H1 (cell line): ENCODE measurements at regions not wholly inside any gene's neighbourhood (a gene's known extent, or its start where the extent isn't known, plus 50 kb on each side); places are given as distances from the start of the nearest gene placed in this dataset.

Experiments
- CTCF ChIA-PET: fragments of 300-600 bp; sonication (Branson Sonifier 250); formaldehyde crosslinking; loops from one replicate; lab custom pipeline; 2021; ENCODE audit not compliant: partially characterized antibody; lab: Charles Lee
- POLR2A ChIA-PET: fragments of 300-600 bp; sonication (Branson Sonifier 250); formaldehyde crosslinking; loops from one replicate; lab custom pipeline; 2021; ENCODE audit warnings: inconsistent platforms; ENCODE audit not compliant: partially characterized antibody; lab: Charles Lee
- DNase-seq, 2 experiments: peaks; one replicate each; pipeline versions ENCODE4 v3.0.0 to v3.0.0-alpha.2; 2010 to 2022; ENCODE audit warnings: low spot score in 2 of 2, low read depth in 1 of 2, mixed read lengths in 1 of 2
- FAIRE-seq: peaks from 2 replicates; lab custom pipeline; 2011; peaks lifted over from hg19 to GRCh38; lab: Jason Lieb, UNC
- H2AFZ ChIP-seq: 2 replicates; pipeline ENCODE4 v1.8.1; 2012; ENCODE audit warnings: low read length, inconsistent platforms
- H2AK5ac ChIP-seq: 2 replicates; pipeline ENCODE4 v1.6.1; 2013; ENCODE audit warnings: low read depth, low read length
- H2BK120ac ChIP-seq: replicated peaks from 2 replicates; pipeline ENCODE3; 2013; ENCODE audit warnings: low read depth, low read length, inconsistent platforms
- H2BK12ac ChIP-seq: 2 replicates; pipeline ENCODE4 v1.6.1; 2013; ENCODE audit warnings: low read depth, low read length
- H2BK15ac ChIP-seq: 2 replicates; pipeline ENCODE4 v1.6.1; 2013; ENCODE audit warnings: low read length
- H2BK20ac ChIP-seq: 2 replicates; pipeline ENCODE4 v1.6.1; 2013; ENCODE audit warnings: low read length
- H2BK5ac ChIP-seq: 2 replicates; pipeline ENCODE4 v1.6.1; 2013; ENCODE audit warnings: low read depth, low read length
- H3K14ac ChIP-seq: 2 replicates; pipeline ENCODE4 v1.6.1; 2013; ENCODE audit warnings: inconsistent platforms; ENCODE audit not compliant: insufficient read length
- H3K18ac ChIP-seq: 2 replicates; pipeline ENCODE4 v1.6.1; 2013; ENCODE audit warnings: low read length; ENCODE audit errors: extremely low read depth
- H3K23ac ChIP-seq: 2 replicates; pipeline ENCODE4 v1.6.1; 2013; ENCODE audit warnings: inconsistent platforms; ENCODE audit not compliant: insufficient read length
- H3K23me2 ChIP-seq: 2 replicates; pipeline ENCODE4 v1.6.1; 2013; ENCODE audit warnings: low read depth, low read length
- H3K27ac ChIP-seq: 2 replicates; pipeline ENCODE4 v1.6.1; 2011; ENCODE audit warnings: low read depth, low read length, inconsistent platforms
- H3K27me3 ChIP-seq, 4 experiments: replicated peaks in 1 of 4; 1 replicate in 1 of 4; 2 replicates in 3 of 4; pipeline versions ENCODE4 v1.6.1 to v1.8.1; 2011 to 2013; ENCODE audit warnings: low read length in 3 of 4, mild to moderate bottlenecking in 3 of 4, inconsistent platforms in 2 of 4, mixed read lengths in 2 of 4, moderate library complexity in 1 of 4; ENCODE audit not compliant: control insufficient read depth in 3 of 4, insufficient read depth in 3 of 4; ENCODE audit errors: extremely low read depth in 1 of 4
- H3K36me3 ChIP-seq, 4 experiments: 2 replicates each; pipeline versions ENCODE4 v1.6.1 to v1.8.1; 2011 to 2013; ENCODE audit warnings: mild to moderate bottlenecking in 4 of 4, low read length in 3 of 4, moderate library complexity in 2 of 4, control low read depth in 1 of 4, inconsistent platforms in 1 of 4; ENCODE audit not compliant: insufficient read depth in 4 of 4, control insufficient read depth in 2 of 4
- H3K4ac ChIP-seq: replicated peaks from 2 replicates; pipeline ENCODE3; 2013; ENCODE audit warnings: low read length, low read depth, mixed read lengths, inconsistent platforms; ENCODE audit not compliant: insufficient read length
- H3K4me1 ChIP-seq, 4 experiments: replicated peaks in 1 of 4; 1 replicate in 1 of 4; 2 replicates in 3 of 4; pipeline versions ENCODE4 v1.6.1 to v1.8.1; 2011 to 2013; ENCODE audit warnings: low read length in 3 of 4, inconsistent platforms in 2 of 4, mixed read lengths in 1 of 4; ENCODE audit not compliant: insufficient read depth in 4 of 4, control insufficient read depth in 3 of 4
- H3K4me2 ChIP-seq, 2 experiments: 2 replicates each; pipeline versions ENCODE4 v1.6.1 to v1.8.1; 2011 to 2013; ENCODE audit warnings: low read depth in 2 of 2, low read length in 2 of 2, control low read depth in 1 of 2, inconsistent platforms in 1 of 2, mild to moderate bottlenecking in 1 of 2; ENCODE audit not compliant: insufficient read depth in 1 of 2
- H3K4me3 ChIP-seq, 4 experiments: fragments of 200-600, 300-600 bp in 1 of 4; sonication (generic), shearing (Covaris generic), sonication (Bioruptor Twin) in 1 of 4; 2 replicates each; pipeline versions ENCODE4 v1.5.1 to v1.8.1; 2011 to 2016; ENCODE audit warnings: low read length in 4 of 4, low read depth in 3 of 4, control low read depth in 2 of 4, inconsistent platforms in 2 of 4, mild to moderate bottlenecking in 2 of 4, mixed read lengths in 1 of 4, moderate library complexity in 1 of 4; ENCODE audit not compliant: insufficient read depth in 2 of 4; ENCODE audit errors: extremely low read depth in 1 of 4
- H3K56ac ChIP-seq: replicated peaks from 2 replicates; pipeline ENCODE3; 2013; ENCODE audit warnings: low read depth, mild to moderate bottlenecking, mixed read lengths, low read length, inconsistent platforms; ENCODE audit not compliant: insufficient read length
- H3K79me1 ChIP-seq: 2 replicates; pipeline ENCODE4 v1.6.1; 2013; ENCODE audit warnings: low read depth, low read length, control low read depth
- H3K79me2 ChIP-seq, 2 experiments: 2 replicates each; pipeline versions ENCODE4 v1.6.1 to v1.8.1; 2012 to 2013; ENCODE audit warnings: low read length in 2 of 2, mild to moderate bottlenecking in 2 of 2, inconsistent platforms in 1 of 2; ENCODE audit not compliant: insufficient read depth in 2 of 2, control insufficient read depth in 1 of 2
- H3K9ac ChIP-seq, 4 experiments: replicated peaks in 1 of 4; 1 replicate in 1 of 4; 2 replicates in 3 of 4; pipeline versions ENCODE4 v1.6.1 to v1.8.1; 2011 to 2013; ENCODE audit warnings: low read depth in 3 of 4, low read length in 3 of 4, control low read depth in 2 of 4, mild to moderate bottlenecking in 2 of 4, moderate library complexity in 2 of 4, inconsistent platforms in 1 of 4; ENCODE audit errors: extremely low read depth in 1 of 4
- H3K9me3 ChIP-seq, 2 experiments: 2 replicates each; pipeline versions ENCODE4 v1.6.1 to v1.8.1; 2012 to 2013; ENCODE audit warnings: mild to moderate bottlenecking in 2 of 2, moderate library complexity in 2 of 2, control low read depth in 1 of 2, inconsistent platforms in 1 of 2, low read depth in 1 of 2, low read length in 1 of 2, mixed read lengths in 1 of 2; ENCODE audit not compliant: insufficient read depth in 2 of 2
- H4K20me1 ChIP-seq, 2 experiments: replicated peaks in 1 of 2; 2 replicates each; pipeline versions ENCODE3 to v1.8.1; 2011 to 2013; ENCODE audit warnings: inconsistent platforms in 2 of 2, low read length in 2 of 2, mild to moderate bottlenecking in 1 of 2; ENCODE audit not compliant: insufficient read depth in 2 of 2, control insufficient read depth in 1 of 2
- H4K5ac ChIP-seq: 2 replicates; pipeline ENCODE4 v1.6.1; 2013; ENCODE audit warnings: low read length, low read depth, mixed read lengths, inconsistent platforms; ENCODE audit not compliant: insufficient read length
- H4K8ac ChIP-seq: 2 replicates; pipeline ENCODE4 v1.8.0; 2013; ENCODE audit warnings: mild to moderate bottlenecking, moderate library complexity, low read length, inconsistent platforms; ENCODE audit not compliant: insufficient read depth; ENCODE audit errors: extremely low read depth
- H4K91ac ChIP-seq: replicated peaks from 2 replicates; pipeline ENCODE3; 2013; ENCODE audit warnings: low read length, mixed read lengths, inconsistent platforms; ENCODE audit not compliant: insufficient read length
- CHD2 ChIP-seq: IDR thresholded peaks from 2 replicates; pipeline ENCODE4 v1.6.1; 2012; ENCODE audit warnings: low read length, improper control_type of control experiment
- WGBS, 2 experiments: shearing (Covaris generic) in 1 of 2; methylation state at CpG; one replicate each; pipeline versions ENCODE4 v1.1.6 to v1.1.7; 2013 to 2015; ENCODE audit warnings: low lambda C conversion rate in 2 of 2, mixed read lengths in 2 of 2, inconsistent platforms in 1 of 2, low coverage in 1 of 2, missing lambda C conversion rate in 1 of 2; ENCODE audit not compliant: insufficient replicate concordance in 2 of 2, insufficient coverage in 1 of 2, insufficient read length in 1 of 2; ENCODE audit errors: extremely low coverage in 1 of 2, missing lambda C conversion rate in 1 of 2; 5-methylcytosine and 5-hydroxymethylcytosine counted together

GRCh38 chr16:27708651-27709050, 158.7 kb downstream of the KATNIP start:
- Histone ChIP-seq H3K27me3 (no peaks in the 10 kb centered on the region), H4K20me1 (no peaks in the 10 kb centered on the region), H2BK20ac (no peak overlapping the region), H3K4me1 (no peaks in the 10 kb centered on the region; a peak in 3 of 7 replicates), H3K23ac (no peak overlapping the region), H3K36me3 (peaks cover 0 to 3% (median 0%) of the 10 kb centered on the region in 4 experiments; a peak in 1 of 8 replicates), H3K23me2 (no peaks in the 10 kb centered on the region), H2BK120ac (no peak overlapping the region), H3K27ac (no peak overlapping the region), H4K5ac (no peak overlapping the region), H3K14ac (no peak overlapping the region), H3K4me3 (no peak overlapping the region), H3K18ac (no peak overlapping the region), H2BK12ac (no peak overlapping the region), H3K9me3 (no peaks in the 10 kb centered on the region), H2BK5ac (no peak overlapping the region), H2AFZ (no peak overlapping the region), H3K9ac (no peak overlapping the region), H2AK5ac (no peak overlapping the region), H3K4me2 (no peak overlapping the region), H3K79me1 (no peaks in the 10 kb centered on the region), H3K79me2 (no peaks in the 10 kb centered on the region), H2BK15ac (no peak overlapping the region), H4K8ac (no peak overlapping the region), H3K56ac (no peak overlapping the region), H3K4ac (no peak overlapping the region), H4K91ac (no peak overlapping the region)
- no peak for TF ChIP-seq CHD2
- ChIA-PET POLR2A (no interaction called here), CTCF (interaction anchor here (0.9 to 1.7 kb wide), 4 partner anchors 10 to 150 kb away, joined by 3 to 9 read pairs (median 4); no protein-coding TSS in a partner anchor)
- WGBS, 2 experiments, result 90% methylated on average over 10 of the region's 10 CpGs; no CpG with 5 or more reads in 1 of the 2 experiments
- no peak for FAIRE-seq
- no peak for DNase-seq
